GM12875 (cell line): ENCODE measurements at regions not wholly inside any gene's neighbourhood (a gene's known extent, or its start where the extent isn't known, plus 50 kb on each side); places are given as distances from the start of the nearest gene placed in this dataset.

Experiments used
- H3K4me3 ChIP-seq: one replicate; pipeline ENCODE4 v1.5.1; 2011; ENCODE audit warnings: low read depth, low read length, control low read depth
- TF ChIP-seq, protein P1 (sequence below): IDR thresholded peaks from 2 replicates; pipeline ENCODE4 v1.5.1; 2011; ENCODE audit warnings: low read depth, mild to moderate bottlenecking, control low read depth, inconsistent platforms, low read length, moderate library complexity, borderline replicate concordance; ENCODE audit not compliant: insufficient read depth

DNA sequence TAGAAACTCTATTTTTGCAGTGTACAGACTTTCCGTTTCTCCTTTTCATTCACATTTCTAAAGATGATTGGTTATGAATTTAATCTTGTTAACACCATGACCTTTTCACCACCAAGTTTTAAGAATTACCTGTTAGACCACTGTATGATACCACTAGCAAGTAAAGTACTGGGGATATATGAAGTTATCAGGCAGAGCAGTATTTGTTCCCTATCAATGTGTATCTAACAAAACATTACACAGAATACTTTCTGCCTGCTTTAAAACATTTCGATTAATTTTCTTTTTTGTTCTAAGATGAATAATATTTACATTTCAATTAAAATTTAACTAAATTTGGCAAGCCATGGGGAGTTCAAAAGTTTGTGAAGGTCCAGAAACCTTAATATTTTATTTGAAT lies 49.9 kb upstream of the AHR start:
- TF ChIP-seq, protein P1, sequence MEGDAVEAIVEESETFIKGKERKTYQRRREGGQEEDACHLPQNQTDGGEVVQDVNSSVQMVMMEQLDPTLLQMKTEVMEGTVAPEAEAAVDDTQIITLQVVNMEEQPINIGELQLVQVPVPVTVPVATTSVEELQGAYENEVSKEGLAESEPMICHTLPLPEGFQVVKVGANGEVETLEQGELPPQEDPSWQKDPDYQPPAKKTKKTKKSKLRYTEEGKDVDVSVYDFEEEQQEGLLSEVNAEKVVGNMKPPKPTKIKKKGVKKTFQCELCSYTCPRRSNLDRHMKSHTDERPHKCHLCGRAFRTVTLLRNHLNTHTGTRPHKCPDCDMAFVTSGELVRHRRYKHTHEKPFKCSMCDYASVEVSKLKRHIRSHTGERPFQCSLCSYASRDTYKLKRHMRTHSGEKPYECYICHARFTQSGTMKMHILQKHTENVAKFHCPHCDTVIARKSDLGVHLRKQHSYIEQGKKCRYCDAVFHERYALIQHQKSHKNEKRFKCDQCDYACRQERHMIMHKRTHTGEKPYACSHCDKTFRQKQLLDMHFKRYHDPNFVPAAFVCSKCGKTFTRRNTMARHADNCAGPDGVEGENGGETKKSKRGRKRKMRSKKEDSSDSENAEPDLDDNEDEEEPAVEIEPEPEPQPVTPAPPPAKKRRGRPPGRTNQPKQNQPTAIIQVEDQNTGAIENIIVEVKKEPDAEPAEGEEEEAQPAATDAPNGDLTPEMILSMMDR: no peak
- no peak overlapping the region for H3K4me3 ChIP-seq
